Right lobe of liver (tissue), 6 donors: ENCODE measurements at regions not wholly inside any gene's neighbourhood (a gene's known extent, or its start where the extent isn't known, plus 50 kb on each side); places are given as distances from the start of the nearest gene placed in this dataset.

ENCODE experiments used
- ATAC-seq, 4 donors: fragments of 200-7000 bp; cut with Tn5 transposase; one replicate each; pipeline ENCODE4 v1.9.1; 2020; ENCODE audit warnings: mild to moderate bottlenecking in 4 of 4, moderate library complexity in 4 of 4
- DNase-seq, 3 donors: peaks; one replicate each; pipeline ENCODE4 v3.0.0-alpha.2; 2020
- H3K27ac ChIP-seq, 3 donors: fragments of 200-600 bp; one replicate each; pipeline ENCODE4 v1.8.0; 2022
- H3K27me3 ChIP-seq, 2 donors: fragments of 200-600 bp; one replicate each; pipeline ENCODE4 v1.8.0; 2022
- H3K36me3 ChIP-seq, 4 donors: fragments of 200-600 bp; sonication (generic) in 1 of 4; one replicate each; pipeline versions ENCODE4 v1.5.1 to v1.8.0; 2017 to 2022; ENCODE audit warnings: control low read depth in 1 of 4
- H3K4me1 ChIP-seq, 4 donors: fragments of 200-600 bp; sonication (generic) in 1 of 4; one replicate each; pipeline versions ENCODE4 v1.5.1 to v1.8.0; 2017 to 2022; ENCODE audit warnings: control low read depth in 1 of 4
- H3K4me3 ChIP-seq, 3 donors: fragments of 200-600 bp; one replicate each; pipeline ENCODE4 v1.8.0; 2022
- H3K9me3 ChIP-seq, 4 donors: fragments of 200-600 bp; sonication (generic) in 1 of 4; one replicate each; pipeline versions ENCODE4 v1.5.1 to v1.8.0; 2017 to 2022; ENCODE audit warnings: control low read depth in 1 of 4
- POLR2A ChIP-seq: fragments of 450-650 bp; IDR thresholded peaks from one replicate; pipeline ENCODE4 v1.6.1; 2017; ENCODE audit warnings: antibody characterized with exemption, mild to moderate bottlenecking
- WGBS: methylation state at CpG from one replicate; pipeline ENCODE4 v1.1.6; 2018; ENCODE audit warnings: low coverage, low lambda C conversion rate; ENCODE audit not compliant: insufficient coverage; ENCODE audit errors: missing lambda C conversion rate; 5-methylcytosine and 5-hydroxymethylcytosine counted together
- intact Hi-C, 2 donors: fragments of 100-400 bp; cut with DNase I; formaldehyde crosslinking; loops; one replicate each; pipeline versions ENCODE4 v1.11.2 to v1.14.1; 2022
- TF ChIP-seq, protein P1 (sequence below), 4 donors: fragments of 200-600 bp in 3 of 4; fragments of 450-650 bp in 1 of 4; IDR thresholded peaks; one replicate each; pipeline versions ENCODE4 v1.5.1 to v1.8.0; 2016 to 2022; ENCODE audit warnings: antibody characterized with exemption in 4 of 4, mild to moderate bottlenecking in 2 of 4
- donor health status: DM: no; HTN: yes; CAD: no.
- donor health status: DM: no; HTN: no; CAD: no.
- donor health status: DM: no; HTN: no; CAD: no.
- donor health status: DM: no; HTN: yes; CAD: no.
- donor health status: DM: no; HTN: yes; CAD: no.

DNA sequence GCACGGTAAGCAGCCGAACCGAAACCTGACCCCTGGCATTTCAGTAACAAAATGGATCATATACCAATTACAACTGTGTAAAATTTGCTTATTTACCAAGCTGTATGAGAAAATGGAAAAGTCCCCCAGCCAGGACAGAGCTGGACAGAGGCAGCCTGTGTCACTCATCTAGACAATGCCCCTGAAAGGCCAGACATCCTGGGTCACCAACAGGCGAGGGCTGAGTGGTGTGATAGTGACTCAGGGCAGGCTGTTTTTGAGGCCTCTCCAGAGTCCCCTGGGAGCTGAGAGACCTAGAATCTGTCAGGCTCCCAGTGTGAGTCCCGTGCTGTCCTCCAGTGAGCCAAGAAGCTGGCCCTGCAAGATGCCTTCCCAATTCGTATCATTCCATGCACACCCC, 680.4 kb downstream of the TBC1D22A start:
- intact Hi-C loops: no loop called here
- ATAC-seq: no peak
- no peak overlapping the region for H3K27ac ChIP-seq

DNA sequence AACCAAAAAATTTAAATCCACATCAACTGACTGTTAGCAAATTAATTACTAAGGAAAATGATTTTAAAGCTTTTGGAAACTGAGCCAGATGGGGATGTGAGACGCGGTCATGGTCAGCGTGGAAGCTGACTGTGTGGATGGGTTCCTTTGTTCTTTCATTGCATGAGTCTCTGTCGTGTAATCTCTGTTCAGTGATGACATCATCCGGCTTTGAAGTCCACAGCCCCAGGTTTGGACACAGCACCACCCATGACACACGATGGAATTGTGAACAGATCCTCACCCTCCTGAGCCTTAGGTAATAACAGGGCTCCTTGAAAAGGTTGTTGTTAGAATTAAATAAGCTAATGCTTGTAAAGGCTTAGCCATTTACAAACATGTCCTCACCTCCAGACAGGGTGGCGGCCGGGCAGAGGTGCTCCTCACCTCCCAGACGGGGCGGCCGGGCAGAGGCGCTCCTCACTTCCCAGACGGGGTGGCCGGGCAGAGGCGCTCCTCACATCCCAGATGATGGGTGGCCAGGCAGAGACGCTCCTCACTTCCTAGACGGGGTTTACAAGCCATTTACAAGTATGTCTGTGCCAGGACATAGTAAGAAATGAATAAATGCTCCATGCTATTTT, 677.3 kb downstream of the TBC1D22A start:
- intact Hi-C loops: no loop called here
- no peaks in the 10 kb centered on the region for H3K4me1 ChIP-seq
- H3K4me3 ChIP-seq: no peak overlapping the region
- 66% methylated on average over 8 of the region's 17 CpGs for WGBS
- DNase-seq (no peak), ATAC-seq (no peak)
- H3K27me3 ChIP-seq: no peaks in the 10 kb centered on the region
- TF ChIP-seq, protein P1, sequence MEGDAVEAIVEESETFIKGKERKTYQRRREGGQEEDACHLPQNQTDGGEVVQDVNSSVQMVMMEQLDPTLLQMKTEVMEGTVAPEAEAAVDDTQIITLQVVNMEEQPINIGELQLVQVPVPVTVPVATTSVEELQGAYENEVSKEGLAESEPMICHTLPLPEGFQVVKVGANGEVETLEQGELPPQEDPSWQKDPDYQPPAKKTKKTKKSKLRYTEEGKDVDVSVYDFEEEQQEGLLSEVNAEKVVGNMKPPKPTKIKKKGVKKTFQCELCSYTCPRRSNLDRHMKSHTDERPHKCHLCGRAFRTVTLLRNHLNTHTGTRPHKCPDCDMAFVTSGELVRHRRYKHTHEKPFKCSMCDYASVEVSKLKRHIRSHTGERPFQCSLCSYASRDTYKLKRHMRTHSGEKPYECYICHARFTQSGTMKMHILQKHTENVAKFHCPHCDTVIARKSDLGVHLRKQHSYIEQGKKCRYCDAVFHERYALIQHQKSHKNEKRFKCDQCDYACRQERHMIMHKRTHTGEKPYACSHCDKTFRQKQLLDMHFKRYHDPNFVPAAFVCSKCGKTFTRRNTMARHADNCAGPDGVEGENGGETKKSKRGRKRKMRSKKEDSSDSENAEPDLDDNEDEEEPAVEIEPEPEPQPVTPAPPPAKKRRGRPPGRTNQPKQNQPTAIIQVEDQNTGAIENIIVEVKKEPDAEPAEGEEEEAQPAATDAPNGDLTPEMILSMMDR (IDR thresholded peaks at IDR 0.05): no peak
- no peak for TF ChIP-seq POLR2A
- no peaks in the 10 kb centered on the region for H3K9me3 ChIP-seq
- H3K36me3 ChIP-seq: no peaks in the 10 kb centered on the region
- no peak overlapping the region for H3K27ac ChIP-seq

More for the DNA sequence above, 680.4 kb downstream of the TBC1D22A start:
- Histone ChIP-seq H3K36me3 (no peaks in the 10 kb centered on the region), H3K4me3 (no peak overlapping the region), H3K4me1 (no peaks in the 10 kb centered on the region), H3K27me3 (no peaks in the 10 kb centered on the region), H3K9me3 (no peaks in the 10 kb centered on the region)
- 71% methylated on average over 4 of the region's 6 CpGs for WGBS
- TF ChIP-seq, protein P1 (IDR thresholded peaks at IDR 0.05): no peak
- TF ChIP-seq POLR2A: no peak
- DNase-seq: no peak

DNA sequence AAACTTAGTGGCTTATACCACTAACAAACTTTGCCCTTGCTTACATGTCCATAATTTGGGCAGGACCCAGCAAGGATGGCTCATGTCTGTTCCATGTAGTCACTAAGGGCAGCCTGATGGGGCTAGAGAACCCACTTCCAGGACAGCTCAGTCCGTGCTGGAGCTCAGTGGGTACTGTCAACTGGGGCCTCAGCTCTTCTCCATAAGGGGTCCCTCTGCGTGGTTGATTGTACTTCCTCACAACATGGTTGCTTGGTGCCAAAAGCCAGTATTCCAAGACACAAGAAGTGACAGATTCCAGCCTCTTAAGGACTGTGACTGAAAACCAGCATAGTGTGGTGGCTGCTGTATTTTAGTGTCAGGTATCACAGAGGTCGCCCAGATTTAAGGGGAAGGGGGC, 675.2 kb downstream of the TBC1D22A start:
- Histone ChIP-seq H3K27ac (no peak overlapping the region), H3K36me3 (no peaks in the 10 kb centered on the region), H3K4me3 (no peak overlapping the region), H3K9me3 (no peaks in the 10 kb centered on the region), H3K27me3 (no peaks in the 10 kb centered on the region), H3K4me1 (no peaks in the 10 kb centered on the region)
- TF ChIP-seq POLR2A: no peak
- TF ChIP-seq, protein P1 (IDR thresholded peaks at IDR 0.05): no peak
- WGBS: 29% methylated on average over 3 of the region's 3 CpGs
- intact Hi-C loops: no loop called here
- ATAC-seq: no peak
- no peak for DNase-seq

DNA sequence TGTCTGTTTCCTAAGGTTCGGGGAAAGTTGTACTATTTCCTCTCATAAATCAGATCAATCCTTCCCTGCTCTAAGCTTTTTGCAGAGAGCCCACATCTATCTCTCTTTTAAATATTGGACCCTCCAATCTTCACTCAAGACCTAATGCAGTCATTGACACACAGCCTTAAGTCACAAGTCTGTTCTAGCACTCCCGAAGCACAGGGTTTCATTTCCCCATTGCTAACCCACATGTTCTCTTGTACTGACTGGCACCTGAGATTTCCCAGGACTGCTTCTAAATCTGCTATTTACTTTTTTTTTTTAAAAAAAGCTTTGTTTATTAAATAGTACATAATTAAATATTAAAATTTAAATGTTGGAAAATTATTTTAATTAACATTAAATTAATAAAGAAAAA, 674.7 kb downstream of the TBC1D22A start:
- no peaks in the 10 kb centered on the region for H3K36me3 ChIP-seq
- no peak for TF ChIP-seq POLR2A
- TF ChIP-seq, protein P1 (IDR thresholded peaks at IDR 0.05): no peak
- intact Hi-C loops: no loop called here
- H3K4me1 ChIP-seq: no peaks in the 10 kb centered on the region
- H3K9me3 ChIP-seq: no peaks in the 10 kb centered on the region
- H3K4me3 ChIP-seq: no peak overlapping the region
- H3K27ac ChIP-seq: no peak overlapping the region
- no peak for DNase-seq
- H3K27me3 ChIP-seq: no peaks in the 10 kb centered on the region
- 70% methylated on average over 2 of the region's 2 CpGs for WGBS
- ATAC-seq: no peak

DNA sequence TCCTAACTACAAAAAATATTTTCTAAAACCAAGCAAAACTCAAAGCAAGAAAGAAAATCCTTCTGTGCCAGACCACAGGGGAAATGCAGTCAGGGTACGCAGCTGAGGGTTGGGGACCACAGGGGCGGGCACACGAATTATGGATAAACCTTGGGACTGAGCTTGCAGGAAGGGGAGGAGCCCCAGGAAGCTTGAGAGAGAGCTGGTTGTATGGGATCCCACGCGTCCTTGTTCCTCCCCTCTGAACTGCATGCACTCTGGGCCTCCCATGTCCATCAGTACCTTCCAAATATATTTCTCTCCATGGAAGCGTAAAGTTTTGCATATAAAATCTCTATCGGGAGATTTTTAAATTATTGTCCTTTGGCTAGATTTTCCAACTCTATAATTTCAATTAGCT, 673.4 kb downstream of the TBC1D22A start:
- DNase-seq: no peak

More for the DNA sequence above, 673.4 kb downstream of the TBC1D22A start:
- 56% methylated on average over 7 of the region's 7 CpGs for WGBS
- TF ChIP-seq, protein P1 (IDR thresholded peaks at IDR 0.05): no peak
- TF ChIP-seq POLR2A: no peak
- Histone ChIP-seq H3K27ac (no peak overlapping the region), H3K27me3 (no peaks in the 10 kb centered on the region), H3K4me1 (no peaks in the 10 kb centered on the region), H3K36me3 (no peaks in the 10 kb centered on the region), H3K4me3 (no peak overlapping the region), H3K9me3 (no peaks in the 10 kb centered on the region)
- no peak for ATAC-seq
- intact Hi-C loops: no loop called here
